GM12873 (cell line): ENCODE measurements at regions not wholly inside any gene's neighbourhood (a gene's known extent, or its start where the extent isn't known, plus 50 kb on each side); places are given as distances from the start of the nearest gene placed in this dataset.

Experiments
- CTCF ChIP-seq: IDR thresholded peaks from 2 replicates; pipeline ENCODE4 v1.5.1; 2012; ENCODE audit warnings: low read depth, mild to moderate bottlenecking, moderate library complexity, low read length, control low read depth; ENCODE audit not compliant: insufficient read depth; ENCODE audit errors: missing control alignments

DNA sequence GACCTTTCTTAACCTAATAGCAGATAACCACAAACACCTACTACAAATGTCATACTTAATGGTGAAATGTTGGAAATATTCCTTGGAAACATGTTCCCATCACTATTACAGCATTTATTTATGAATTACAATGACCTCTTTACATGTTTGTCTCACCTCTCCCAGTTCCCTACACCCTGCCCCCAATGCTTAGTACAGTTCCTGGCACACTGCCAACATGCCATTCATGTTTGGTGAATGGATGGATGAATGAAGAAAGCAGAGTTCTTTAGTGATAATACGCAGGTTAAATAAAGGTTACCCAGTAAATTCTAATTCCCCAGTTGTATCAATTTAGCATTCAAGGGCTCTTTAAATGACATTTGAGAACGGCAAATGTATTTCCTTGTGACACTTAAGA, 259.9 kb upstream of the ATP11B start:
- no peak for TF ChIP-seq CTCF

DNA sequence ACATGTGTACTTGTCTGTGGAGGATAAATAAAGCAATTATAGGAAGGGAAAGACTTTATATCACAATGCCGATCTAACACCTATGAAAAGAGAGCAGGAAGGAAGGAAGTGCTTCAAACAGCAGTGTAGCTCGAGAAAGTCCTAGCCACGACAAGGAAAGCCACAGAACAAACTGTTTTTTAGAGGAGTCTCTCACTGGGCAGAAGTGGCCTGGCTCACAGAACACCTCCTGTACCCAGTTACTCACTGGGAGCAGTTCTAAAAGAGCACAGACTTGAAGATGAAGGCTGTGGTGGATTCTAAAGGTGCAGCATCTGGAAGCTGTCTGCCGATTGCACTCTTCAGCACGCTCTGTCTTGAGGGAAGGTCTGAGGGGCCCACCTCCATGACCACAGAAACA, 248.8 kb upstream of the ATP11B start:
- no peak for TF ChIP-seq CTCF

- TF ChIP-seq CTCF, result no peak
These were observed 231.0 kb upstream of the ATP11B start for GRCh38 chr3:182562274-182562673.

GRCh38 chr3:182565916-182566796, 227.1 kb upstream of the ATP11B start:
- no peak for TF ChIP-seq CTCF

DNA sequence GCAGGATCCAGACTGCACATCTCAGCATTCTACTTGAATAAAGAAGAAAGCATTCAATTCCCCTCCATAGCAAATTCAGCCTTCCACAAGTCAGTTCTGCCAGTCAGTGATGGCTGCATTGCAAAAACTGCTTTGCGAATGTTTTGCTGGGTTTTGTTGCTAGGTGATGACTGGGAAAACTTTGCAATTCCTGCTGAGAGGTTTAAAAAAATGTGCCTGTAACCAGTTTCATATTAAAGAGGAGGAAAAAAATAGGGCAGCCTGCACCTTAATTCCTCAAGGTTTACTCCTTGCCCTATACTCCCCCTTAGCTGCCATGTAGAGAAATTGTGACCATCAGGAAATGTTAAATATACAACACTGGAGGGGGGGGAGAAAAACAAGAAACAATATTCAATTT, 225.6 kb upstream of the ATP11B start:
- TF ChIP-seq CTCF, result no peak

DNA sequence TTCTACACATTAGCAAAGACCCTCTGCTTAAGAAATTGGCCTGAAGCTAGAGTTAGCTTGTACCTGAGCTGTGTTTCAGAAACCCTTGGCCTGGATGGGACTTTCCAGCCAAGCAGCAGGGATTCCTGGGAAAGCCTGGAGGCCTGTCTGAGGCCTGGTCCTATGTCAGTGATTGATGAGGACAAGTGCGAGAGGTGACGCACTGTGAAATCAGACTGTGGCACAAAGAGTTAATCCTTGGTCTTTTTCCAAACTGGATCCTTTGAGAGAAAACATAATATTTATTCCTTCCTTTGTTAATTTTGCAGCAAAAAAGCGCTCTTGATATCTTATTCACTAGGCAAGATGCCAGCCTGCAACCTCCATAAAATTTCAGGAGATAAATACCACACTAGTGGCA, 225.0 kb upstream of the ATP11B start:
- TF ChIP-seq CTCF, result no peak

GRCh38 chr3:182568876-182569275, 224.4 kb upstream of the ATP11B start:
- TF ChIP-seq CTCF, result no peak
